Endothelial cell of umbilical vein (primary cell): ENCODE measurements at regions not wholly inside any gene's neighbourhood (a gene's known extent, or its start where the extent isn't known, plus 50 kb on each side); places are given as distances from the start of the nearest gene placed in this dataset.

Experiments used
- BruUV-seq: library from RNA; stranded (reverse); fragments of 400-500 nt; replicated peaks from 2 replicates; lab custom pipeline; 2021; lab: Mats Ljungman, UMichigan
- CTCF ChIA-PET: fragments of 300-600, 350-600 bp; sonication (Branson Sonifier 250); formaldehyde crosslinking; loops from one replicate; lab custom pipeline; 2021; ENCODE audit warnings: antibody characterized with exemption, inconsistent platforms; lab: Charles Lee
- POLR2A ChIA-PET: fragments of 300-600, 350-600 bp; sonication (Branson Sonifier 250); formaldehyde crosslinking; loops from one replicate; lab custom pipeline; 2021; ENCODE audit warnings: antibody characterized with exemption, inconsistent platforms; lab: Charles Lee
- DNase-seq: peaks from one replicate; pipeline ENCODE4 v3.0.0-alpha.2; 2011; ENCODE audit warnings: low read depth, low spot score
- FAIRE-seq: peaks from 2 replicates; lab custom pipeline; 2011; peaks lifted over from hg19 to GRCh38; lab: Jason Lieb, UNC
- H2AFZ ChIP-seq: 2 replicates; pipeline ENCODE4 v1.6.0; 2012; ENCODE audit warnings: low read depth, low read length, control low read depth, inconsistent platforms
- H3K27ac ChIP-seq: 2 replicates; pipeline ENCODE4 v1.5.1; 2011; ENCODE audit warnings: low read depth, mild to moderate bottlenecking, control low read depth, low read length, moderate library complexity; ENCODE audit not compliant: insufficient read depth
- H3K27me3 ChIP-seq, 2 experiments: 2 replicates each; pipeline versions ENCODE4 v1.6.0 to v1.6.1; 2011; ENCODE audit warnings: low read length in 2 of 2, mixed read lengths in 1 of 2; ENCODE audit not compliant: control insufficient read depth in 2 of 2, insufficient read depth in 2 of 2
- H3K36me3 ChIP-seq, 2 experiments: 2 replicates in 1 of 2; 3 replicates in 1 of 2; pipeline ENCODE4 v1.5.1; 2011; ENCODE audit warnings: low read length in 2 of 2, mild to moderate bottlenecking in 1 of 2, moderate library complexity in 1 of 2; ENCODE audit not compliant: control insufficient read depth in 2 of 2, insufficient read depth in 2 of 2; ENCODE audit errors: extremely low read depth in 1 of 2
- H3K4me1 ChIP-seq: 3 replicates; pipeline ENCODE4 v1.5.1; 2011; ENCODE audit warnings: mild to moderate bottlenecking, low read length; ENCODE audit not compliant: control insufficient read depth, insufficient read depth; ENCODE audit errors: extremely low read depth
- H3K4me2 ChIP-seq: 2 replicates; pipeline ENCODE4 v1.6.1; 2011; ENCODE audit warnings: low read length, control low read depth, mixed read lengths; ENCODE audit not compliant: insufficient read depth
- H3K4me3 ChIP-seq, 3 experiments: fragments of 200-600 bp in 1 of 3; sonication (generic), shearing (Covaris generic) in 1 of 3; replicated peaks in 1 of 3; 2 replicates each; pipeline ENCODE4 v1.5.1; 2011 to 2016; ENCODE audit warnings: control low read depth in 3 of 3, low read length in 3 of 3, mild to moderate bottlenecking in 2 of 3, inconsistent platforms in 1 of 3, low read depth in 1 of 3, moderate library complexity in 1 of 3; ENCODE audit not compliant: insufficient read depth in 1 of 3
- H3K79me2 ChIP-seq: 2 replicates; pipeline ENCODE4 v1.6.0; 2012; ENCODE audit warnings: low read length, inconsistent platforms; ENCODE audit not compliant: control insufficient read depth, insufficient read depth
- H3K9ac ChIP-seq: replicated peaks from 2 replicates; pipeline ENCODE3; 2011; ENCODE audit warnings: low read length, control low read depth; ENCODE audit not compliant: insufficient read depth; ENCODE audit errors: extremely low read depth
- H3K9me1 ChIP-seq: replicated peaks from 3 replicates; pipeline ENCODE4 v1.6.0; 2011; ENCODE audit warnings: mild to moderate bottlenecking, low read length; ENCODE audit not compliant: control insufficient read depth, insufficient read depth; ENCODE audit errors: extremely low read depth
- H3K9me3 ChIP-seq: replicated peaks from 2 replicates; pipeline ENCODE4 v1.5.1; 2012; ENCODE audit warnings: low read length, inconsistent platforms; ENCODE audit not compliant: control insufficient read depth, insufficient read depth
- H4K20me1 ChIP-seq: replicated peaks from 2 replicates; pipeline ENCODE3; 2011; ENCODE audit warnings: mild to moderate bottlenecking, low read length; ENCODE audit not compliant: control insufficient read depth, insufficient read depth; ENCODE audit errors: extremely low read depth
- EZH2 ChIP-seq: IDR thresholded peaks from 2 replicates; pipeline ENCODE4 v1.6.1; 2012; ENCODE audit warnings: borderline replicate concordance, low read depth, mild to moderate bottlenecking, moderate library complexity, low read length, inconsistent platforms; ENCODE audit not compliant: severe bottlenecking
- FOS ChIP-seq: IDR thresholded peaks from 2 replicates; pipeline ENCODE4 v1.6.1; 2011; ENCODE audit warnings: mild to moderate bottlenecking, low read length, moderate library complexity, borderline replicate concordance; ENCODE audit not compliant: insufficient read depth
- GATA2 ChIP-seq: IDR thresholded peaks from 2 replicates; pipeline ENCODE4 v1.7.0; 2011; ENCODE audit warnings: low read depth, mild to moderate bottlenecking, moderate library complexity, mixed read lengths, low read length; ENCODE audit not compliant: insufficient read length, insufficient read depth
- JUN ChIP-seq: IDR thresholded peaks from 2 replicates; pipeline ENCODE4 v1.6.1; 2011; ENCODE audit warnings: borderline replicate concordance, low read depth; ENCODE audit not compliant: insufficient read length, insufficient read depth
- MYC ChIP-seq: IDR thresholded peaks from one replicate; pipeline ENCODE4 v1.6.1; 2011; ENCODE audit warnings: mild to moderate bottlenecking, low read depth, low read length
- POLR2A ChIP-seq: IDR thresholded peaks from 2 replicates; pipeline ENCODE4 v1.6.1; 2012; ENCODE audit warnings: low read depth, mild to moderate bottlenecking, control low read depth, low read length
- POLR2AphosphoS5 ChIP-seq: IDR thresholded peaks from 2 replicates; pipeline ENCODE4 v1.6.1; 2012; ENCODE audit warnings: low read depth, mild to moderate bottlenecking, control low read depth, low read length, moderate library complexity; ENCODE audit not compliant: insufficient read depth
- dilution Hi-C: fragments of 300-500 bp; cut with MboI; formaldehyde crosslinking; loops from one replicate; pipeline ENCODE4 v1.15.0; 2019; ENCODE audit warnings: low sequenced_read_pairs; ENCODE audit not compliant: extremely low pct_ligation_motif_present
- intact Hi-C: fragments of 100-400 bp; cut with micrococcal nuclease; formaldehyde crosslinking; loops from one replicate; pipeline ENCODE4 v1.10.0; 2022
- TF ChIP-seq, protein P1 (sequence below): IDR thresholded peaks from 2 replicates; pipeline ENCODE4 v1.6.1; 2011; ENCODE audit not compliant: insufficient read depth, insufficient read length
- TF ChIP-seq, protein P2 (sequence below), 2 donors: IDR thresholded peaks; 1 replicate in 1 of 2; 2 replicates in 1 of 2; pipeline ENCODE4 v1.5.1; 2011; ENCODE audit warnings: low read length in 2 of 2, mild to moderate bottlenecking in 2 of 2, moderate library complexity in 2 of 2, control low read depth in 1 of 2, inconsistent platforms in 1 of 2, low read depth in 1 of 2; ENCODE audit not compliant: insufficient read depth in 1 of 2; ENCODE audit errors: extremely low read depth in 1 of 2

DNA sequence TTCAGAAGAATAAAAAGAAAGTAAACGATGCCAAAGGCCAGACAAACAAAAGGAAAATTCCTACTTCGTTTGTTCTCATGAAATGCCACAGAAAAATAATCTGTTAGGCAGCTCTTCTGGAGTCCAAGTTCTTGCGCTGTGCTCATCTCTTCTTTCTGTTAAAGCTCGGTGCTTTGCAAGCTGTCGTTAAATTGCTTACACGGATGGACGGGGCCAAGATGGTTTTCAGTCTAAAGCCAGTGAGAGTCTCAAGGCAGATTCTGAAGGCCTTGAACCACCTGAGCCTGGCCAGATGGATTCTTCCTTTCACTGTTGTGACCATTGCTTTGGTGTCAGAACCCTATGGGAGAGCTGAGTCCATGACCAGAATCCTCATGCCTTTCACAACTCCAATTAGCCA is 97.6 kb upstream of the RMDN2 start:
- intact Hi-C loops = no loop called here
- POLR2A ChIA-PET = no interaction called here

DNA sequence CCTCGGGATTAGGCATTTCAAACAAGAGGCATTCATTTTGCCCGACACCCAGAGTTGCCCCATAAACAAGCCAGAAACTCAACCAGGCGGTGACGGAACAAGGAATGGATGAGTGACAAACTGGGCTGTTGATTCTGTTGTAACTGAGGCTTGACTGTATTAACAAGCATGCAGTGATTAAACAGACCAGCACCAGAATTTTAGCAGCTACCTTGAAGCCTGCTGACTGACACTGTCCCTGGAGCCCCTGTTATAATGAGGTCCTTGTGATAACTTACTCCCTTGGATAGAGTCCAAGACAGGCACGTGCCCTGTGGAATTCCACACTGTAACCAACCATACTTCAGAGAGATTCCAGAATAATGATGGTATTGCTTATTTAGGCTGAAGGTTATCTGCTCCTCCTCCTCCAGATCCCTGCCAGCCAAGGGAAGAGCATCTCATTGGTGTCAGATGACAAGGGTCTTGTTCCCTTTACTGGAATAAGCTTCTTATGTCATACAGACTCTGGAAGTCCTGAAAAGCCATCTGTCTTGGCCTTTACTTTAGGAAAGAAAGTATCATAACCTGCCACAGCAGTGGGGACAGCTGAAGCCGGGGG is 97.1 kb upstream of the RMDN2 start:
- DNase-seq (peak; percentile 70), FAIRE-seq (peak; percentile 68)
- H3K27me3 ChIP-seq = no peaks in the 10 kb centered on the region
- no peak overlapping the region for H3K9ac ChIP-seq
- no peak overlapping the region for H2AFZ ChIP-seq
- H4K20me1 ChIP-seq = no peaks in the 10 kb centered on the region
- H3K79me2 ChIP-seq = no peaks in the 10 kb centered on the region
- peak overlapping the region; percentile 43 for H3K4me2 ChIP-seq
- BruUV-seq = no TSS peak
- TF ChIP-seq EZH2 (no peak), GATA2 (peak; percentile 47), JUN (peak; percentile 36), FOS (peak; percentile 22), POLR2A (peak; percentile 18), MYC (no peak), POLR2AphosphoS5 (peak; percentile 39)
- TF ChIP-seq, protein P1, sequence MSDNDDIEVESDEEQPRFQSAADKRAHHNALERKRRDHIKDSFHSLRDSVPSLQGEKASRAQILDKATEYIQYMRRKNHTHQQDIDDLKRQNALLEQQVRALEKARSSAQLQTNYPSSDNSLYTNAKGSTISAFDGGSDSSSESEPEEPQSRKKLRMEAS = no peak
- TF ChIP-seq, protein P2, sequence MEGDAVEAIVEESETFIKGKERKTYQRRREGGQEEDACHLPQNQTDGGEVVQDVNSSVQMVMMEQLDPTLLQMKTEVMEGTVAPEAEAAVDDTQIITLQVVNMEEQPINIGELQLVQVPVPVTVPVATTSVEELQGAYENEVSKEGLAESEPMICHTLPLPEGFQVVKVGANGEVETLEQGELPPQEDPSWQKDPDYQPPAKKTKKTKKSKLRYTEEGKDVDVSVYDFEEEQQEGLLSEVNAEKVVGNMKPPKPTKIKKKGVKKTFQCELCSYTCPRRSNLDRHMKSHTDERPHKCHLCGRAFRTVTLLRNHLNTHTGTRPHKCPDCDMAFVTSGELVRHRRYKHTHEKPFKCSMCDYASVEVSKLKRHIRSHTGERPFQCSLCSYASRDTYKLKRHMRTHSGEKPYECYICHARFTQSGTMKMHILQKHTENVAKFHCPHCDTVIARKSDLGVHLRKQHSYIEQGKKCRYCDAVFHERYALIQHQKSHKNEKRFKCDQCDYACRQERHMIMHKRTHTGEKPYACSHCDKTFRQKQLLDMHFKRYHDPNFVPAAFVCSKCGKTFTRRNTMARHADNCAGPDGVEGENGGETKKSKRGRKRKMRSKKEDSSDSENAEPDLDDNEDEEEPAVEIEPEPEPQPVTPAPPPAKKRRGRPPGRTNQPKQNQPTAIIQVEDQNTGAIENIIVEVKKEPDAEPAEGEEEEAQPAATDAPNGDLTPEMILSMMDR (IDR thresholded peaks at IDR 0.05; ENCODE audit: extremely low read depth in 1 of 2, insufficient read depth in 1 of 2, low read depth in 1 of 2, low read length in 2 of 2) = no peak
- dilution Hi-C loops (no loop called here), intact Hi-C loops (loop anchor here (2.0 kb wide), 2 partner anchors 179 to 241 kb away; no protein-coding TSS in a partner anchor)
- no peaks in the 10 kb centered on the region for H3K9me1 ChIP-seq
- H3K9me3 ChIP-seq = no peaks in the 10 kb centered on the region
- peaks cover 32% of the 10 kb centered on the region for H3K4me1 ChIP-seq
- CTCF ChIA-PET = interaction anchor here (0.8 to 11.5 kb wide), 6 partner anchors 16 to 432 kb away, joined by 3 to 270 read pairs (median 4); no protein-coding TSS in a partner anchor
- no peak overlapping the region for H3K4me3 ChIP-seq
- POLR2A ChIA-PET = no interaction called here
- H3K36me3 ChIP-seq = no peaks in the 10 kb centered on the region
- H3K27ac ChIP-seq = peak overlapping the region; percentile 84

More for the DNA sequence above, 97.6 kb upstream of the RMDN2 start:
- H2AFZ ChIP-seq = no peak overlapping the region
- no peak overlapping the region for H3K9ac ChIP-seq
- H3K79me2 ChIP-seq = no peaks in the 10 kb centered on the region
- no peaks in the 10 kb centered on the region for H3K9me3 ChIP-seq
- no peaks in the 10 kb centered on the region for H3K9me1 ChIP-seq
- no peak overlapping the region for H3K4me3 ChIP-seq
- no peak for FAIRE-seq
- no peak overlapping the region for H3K27ac ChIP-seq
- peaks cover 36% of the 10 kb centered on the region for H3K4me1 ChIP-seq
- CTCF ChIA-PET = interaction anchor here (0.9 to 11.5 kb wide), 5 partner anchors 15 to 432 kb away, joined by 4 to 270 read pairs (median 8); no protein-coding TSS in a partner anchor
- dilution Hi-C loops = no loop called here
- H3K27me3 ChIP-seq = no peaks in the 10 kb centered on the region
- BruUV-seq = no TSS peak
- H3K36me3 ChIP-seq = no peaks in the 10 kb centered on the region
- TF ChIP-seq FOS = no peak
- TF ChIP-seq MYC = no peak
- TF ChIP-seq, protein P1 = no peak
- H4K20me1 ChIP-seq = no peaks in the 10 kb centered on the region
- no peak overlapping the region for H3K4me2 ChIP-seq
- no peak for DNase-seq
